CD8-positive, alpha-beta memory T cell (primary cell): ENCODE measurements at regions not wholly inside any gene's neighbourhood (a gene's known extent, or its start where the extent isn't known, plus 50 kb on each side); places are given as distances from the start of the nearest gene placed in this dataset.
"Not testable (repeated sequence)": the region's sequence is repeated elsewhere in the genome, so short reads cannot be mapped to it uniquely, and the experiment has no call there.

Experiments used
- CTCF ChIA-PET: fragments of 350-600 bp; sonication (Branson Sonifier 250); formaldehyde crosslinking; loops from one replicate; lab custom pipeline; 2021; ENCODE audit warnings: antibody characterized with exemption; lab: Charles Lee
- POLR2A ChIA-PET: fragments of 350-600 bp; sonication (Branson Sonifier 250); formaldehyde crosslinking; loops from one replicate; lab custom pipeline; 2021; ENCODE audit warnings: antibody characterized with exemption; lab: Charles Lee
- DNase-seq, 5 donors: peaks; one replicate each; pipeline versions ENCODE4 v3.0.0 to v3.0.0-alpha.2; 2020 to 2022; ENCODE audit warnings: mixed read lengths in 1 of 5
- H3K27ac ChIP-seq: one replicate; pipeline ENCODE4 v1.7.0; 2013; ENCODE audit warnings: low read depth, mild to moderate bottlenecking, low read length, moderate library complexity
- H3K27me3 ChIP-seq: 2 replicates; pipeline ENCODE4 v1.7.0; 2013; ENCODE audit warnings: low read length, mild to moderate bottlenecking; ENCODE audit not compliant: insufficient read depth, poor library complexity, severe bottlenecking
- H3K36me3 ChIP-seq: 2 replicates; pipeline ENCODE4 v1.7.0; 2013; ENCODE audit warnings: mild to moderate bottlenecking, low read length, moderate library complexity; ENCODE audit not compliant: insufficient read depth
- H3K4me1 ChIP-seq: 2 replicates; pipeline ENCODE4 v1.7.0; 2013; ENCODE audit warnings: mild to moderate bottlenecking, low read length, moderate library complexity; ENCODE audit not compliant: insufficient read depth
- H3K4me3 ChIP-seq: 2 replicates; pipeline ENCODE4 v1.7.0; 2013; ENCODE audit warnings: mild to moderate bottlenecking, low read length
- H3K9me3 ChIP-seq: 2 replicates; pipeline ENCODE4 v1.7.0; 2013; ENCODE audit warnings: mild to moderate bottlenecking, low read length
- H3K27ac Mint-ChIP-seq, 8 donors: one replicate each; pipeline ENCODE4 v1.8.0; 2020 to 2021; ENCODE audit warnings: mixed read lengths in 8 of 8, mild to moderate bottlenecking in 6 of 8, inconsistent platforms in 3 of 8, moderate library complexity in 3 of 8
- H3K27me3 Mint-ChIP-seq, 2 donors: one replicate each; pipeline ENCODE4 v1.8.0; 2020 to 2021; ENCODE audit warnings: mixed read lengths in 2 of 2, mild to moderate bottlenecking in 1 of 2, moderate library complexity in 1 of 2
- H3K36me3 Mint-ChIP-seq, 3 donors: one replicate each; pipeline ENCODE4 v1.8.0; 2020 to 2021; ENCODE audit warnings: mixed read lengths in 3 of 3, inconsistent platforms in 1 of 3, mild to moderate bottlenecking in 1 of 3
- H3K4me1 Mint-ChIP-seq, 3 donors: one replicate each; pipeline ENCODE4 v1.8.0; 2020 to 2021; ENCODE audit warnings: mixed read lengths in 3 of 3, inconsistent platforms in 1 of 3, mild to moderate bottlenecking in 1 of 3
- H3K4me3 Mint-ChIP-seq, 7 donors: one replicate each; pipeline ENCODE4 v1.8.0; 2020 to 2021; ENCODE audit warnings: mixed read lengths in 7 of 7, mild to moderate bottlenecking in 6 of 7, moderate library complexity in 4 of 7, inconsistent platforms in 2 of 7
- H3K9me3 Mint-ChIP-seq, 5 donors: one replicate each; pipeline ENCODE4 v1.8.0; 2020 to 2022; ENCODE audit warnings: mixed read lengths in 5 of 5, mild to moderate bottlenecking in 3 of 5, moderate library complexity in 2 of 5, inconsistent platforms in 1 of 5

GRCh38 chr2:41187376-41188122, 735.7 kb upstream of the SLC8A1 start:
- Histone ChIP-seq H3K36me3 (no peaks in the 10 kb centered on the region), H3K4me3 (no peak overlapping the region), H3K9me3 (no peaks in the 10 kb centered on the region), H3K4me1 (no peaks in the 10 kb centered on the region), H3K27me3 (no peaks in the 10 kb centered on the region), H3K27ac (no peak overlapping the region)
- Mint-ChIP-seq H3K27me3 (no peaks in the 10 kb centered on the region), H3K4me1 (no peaks in the 10 kb centered on the region), H3K27ac (no peak overlapping the region), H3K36me3 (no peaks in the 10 kb centered on the region), H3K4me3 (no peak overlapping the region), H3K9me3 (peaks cover 0 to 14% (median 3%) of the 10 kb centered on the region in 5 donors)
- ChIA-PET CTCF (no interaction called here), POLR2A (no interaction called here)
- DNase-seq = no peak

- peaks cover 0 to 7% (median 3%) of the 10 kb centered on the region in 5 donors for H3K9me3 Mint-ChIP-seq
- CTCF ChIA-PET = no interaction called here
- no peaks in the 10 kb centered on the region for H3K27me3 Mint-ChIP-seq
- POLR2A ChIA-PET = no interaction called here
- Histone ChIP-seq H3K4me3 (no peak overlapping the region), H3K27me3 (no peaks in the 10 kb centered on the region), H3K4me1 (no peaks in the 10 kb centered on the region), H3K36me3 (no peaks in the 10 kb centered on the region), H3K27ac (no peak overlapping the region), H3K9me3 (no peaks in the 10 kb centered on the region)
- H3K4me1 Mint-ChIP-seq = no peaks in the 10 kb centered on the region
- no peak overlapping the region for H3K4me3 Mint-ChIP-seq
- no peak overlapping the region for H3K27ac Mint-ChIP-seq
- no peaks in the 10 kb centered on the region for H3K36me3 Mint-ChIP-seq
- no peak for DNase-seq
Observed at GRCh38 chr2:41194230-41194629, 742.3 kb upstream of the SLC8A1 start.

- CTCF ChIA-PET = no interaction called here
- POLR2A ChIA-PET = no interaction called here
- Histone ChIP-seq H3K4me1 (no peaks in the 10 kb centered on the region), H3K36me3 (no peaks in the 10 kb centered on the region), H3K4me3 (no peak overlapping the region), H3K27ac (no peak overlapping the region), H3K27me3 (no peaks in the 10 kb centered on the region), H3K9me3 (no peaks in the 10 kb centered on the region)
- H3K9me3 Mint-ChIP-seq = peaks cover 0 to 16% (median 2%) of the 10 kb centered on the region in 5 donors
- H3K27me3 Mint-ChIP-seq = peaks cover 0 to under 1% of the 10 kb centered on the region in 2 donors
- no peaks in the 10 kb centered on the region for H3K36me3 Mint-ChIP-seq
- no peaks in the 10 kb centered on the region for H3K4me1 Mint-ChIP-seq
- no peak for DNase-seq
- no peak overlapping the region for H3K27ac Mint-ChIP-seq
- no peak overlapping the region for H3K4me3 Mint-ChIP-seq
Observed at GRCh38 chr2:41197781-41198180, 745.9 kb upstream of the SLC8A1 start.

- no peaks in the 10 kb centered on the region for H3K9me3 ChIP-seq
- no peak for DNase-seq
- H3K27me3 Mint-ChIP-seq = peaks cover 0 to 2% of the 10 kb centered on the region in 2 donors
- H3K4me1 ChIP-seq = no peaks in the 10 kb centered on the region
- H3K36me3 Mint-ChIP-seq = no peaks in the 10 kb centered on the region
- H3K27me3 ChIP-seq = no peaks in the 10 kb centered on the region
- ChIA-PET CTCF (no interaction called here), POLR2A (no interaction called here)
- H3K4me3 Mint-ChIP-seq = no peak overlapping the region
- H3K27ac ChIP-seq = no peak overlapping the region
- peaks cover 0 to 13% (median 0%) of the 10 kb centered on the region in 5 donors for H3K9me3 Mint-ChIP-seq
- no peak overlapping the region for H3K27ac Mint-ChIP-seq
- H3K36me3 ChIP-seq = no peaks in the 10 kb centered on the region
- no peak overlapping the region for H3K4me3 ChIP-seq
- H3K4me1 Mint-ChIP-seq = no peaks in the 10 kb centered on the region
Observed at GRCh38 chr2:41199334-41199733, 747.4 kb upstream of the SLC8A1 start.

- ChIA-PET CTCF (no interaction called here), POLR2A (no interaction called here)
- Mint-ChIP-seq H3K27ac (no peak overlapping the region), H3K9me3 (peaks cover 0 to 25% (median 0%) of the 10 kb centered on the region in 5 donors), H3K36me3 (no peaks in the 10 kb centered on the region), H3K4me3 (no peak overlapping the region), H3K27me3 (peaks cover 0 to 2% of the 10 kb centered on the region in 2 donors), H3K4me1 (no peaks in the 10 kb centered on the region)
- Histone ChIP-seq H3K9me3 (no peaks in the 10 kb centered on the region), H3K4me3 (no peak overlapping the region), H3K36me3 (no peaks in the 10 kb centered on the region), H3K27ac (no peak overlapping the region), H3K27me3 (no peaks in the 10 kb centered on the region), H3K4me1 (no peaks in the 10 kb centered on the region)
- DNase-seq = no peak
Observed at GRCh38 chr2:41204315-41204714, 752.4 kb upstream of the SLC8A1 start.

- ChIA-PET POLR2A (no interaction called here), CTCF (no interaction called here)
- Histone ChIP-seq H3K27ac (no peak overlapping the region), H3K27me3 (no peaks in the 10 kb centered on the region), H3K9me3 (no peaks in the 10 kb centered on the region), H3K4me3 (no peak overlapping the region), H3K36me3 (no peaks in the 10 kb centered on the region), H3K4me1 (no peaks in the 10 kb centered on the region)
- Mint-ChIP-seq H3K4me3 (no peak overlapping the region), H3K27ac (no peak overlapping the region), H3K9me3 (peaks cover 0 to 29% (median 1%) of the 10 kb centered on the region in 5 donors), H3K4me1 (no peaks in the 10 kb centered on the region), H3K36me3 (no peaks in the 10 kb centered on the region), H3K27me3 (peaks cover 0 to 2% of the 10 kb centered on the region in 2 donors)
- no peak for DNase-seq
Observed at GRCh38 chr2:41206004-41206403, 754.1 kb upstream of the SLC8A1 start.

GRCh38 chr2:41207578-41207977, 755.7 kb upstream of the SLC8A1 start:
- H3K4me1 Mint-ChIP-seq = no peaks in the 10 kb centered on the region
- ChIA-PET POLR2A (no interaction called here), CTCF (no interaction called here)
- peaks cover 0 to 2% of the 10 kb centered on the region in 2 donors for H3K27me3 Mint-ChIP-seq
- H3K4me3 Mint-ChIP-seq = no peak overlapping the region
- H3K36me3 Mint-ChIP-seq = no peaks in the 10 kb centered on the region
- Histone ChIP-seq H3K27ac (no peak overlapping the region), H3K4me3 (no peak overlapping the region), H3K36me3 (no peaks in the 10 kb centered on the region), H3K4me1 (no peaks in the 10 kb centered on the region), H3K27me3 (no peaks in the 10 kb centered on the region), H3K9me3 (no peaks in the 10 kb centered on the region)
- no peak overlapping the region for H3K27ac Mint-ChIP-seq
- DNase-seq = no peak
- H3K9me3 Mint-ChIP-seq = peaks cover 0 to 26% (median 1%) of the 10 kb centered on the region in 5 donors

- POLR2A ChIA-PET, H3K9me3 ChIP-seq, H3K36me3 ChIP-seq, H3K4me1 ChIP-seq, H3K4me3 Mint-ChIP-seq, H3K27ac Mint-ChIP-seq, H3K27me3 ChIP-seq, H3K27me3 Mint-ChIP-seq, H3K27ac ChIP-seq, DNase-seq, H3K36me3 Mint-ChIP-seq, H3K4me3 ChIP-seq, H3K4me1 Mint-ChIP-seq, CTCF ChIA-PET: not testable (repeated sequence)
- peaks cover 0 to 27% (median 1%) of the 10 kb centered on the region in 5 donors for H3K9me3 Mint-ChIP-seq
Observed at GRCh38 chr2:41210030-41210429, 758.1 kb upstream of the SLC8A1 start.
